ENCODE measurements at regions not wholly inside any gene's neighbourhood (a gene's known extent, or its start where the extent isn't known, plus 50 kb on each side); places are given as distances from the start of the nearest gene placed in this dataset.

- CTCF ChIA-PET, result interaction anchor here (0.6 to 2.4 kb wide), 7 partner anchors 51 to 667 kb away, joined by 3 to 14 read pairs (median 4); no protein-coding TSS in a partner anchor
- Mint-ChIP-seq H3K9me3 (no peaks in the 10 kb centered on the region), H3K4me1 (peaks cover 7% of the 10 kb centered on the region), H3K27me3 (ENCODE audit: low read depth) (no peaks in the 10 kb centered on the region), H3K27ac (peak overlapping the region; percentile 9; the same call in 1 of the 2 replicates), H3K4me3 (no peak overlapping the region), H3K36me3 (no peaks in the 10 kb centered on the region)
- POLR2A ChIA-PET, result interaction anchor here (0.5 kb wide), 1 partner anchor 63 kb away, joined by 4 read pairs; no protein-coding TSS in a partner anchor
- TF ChIP-seq, protein P1, sequence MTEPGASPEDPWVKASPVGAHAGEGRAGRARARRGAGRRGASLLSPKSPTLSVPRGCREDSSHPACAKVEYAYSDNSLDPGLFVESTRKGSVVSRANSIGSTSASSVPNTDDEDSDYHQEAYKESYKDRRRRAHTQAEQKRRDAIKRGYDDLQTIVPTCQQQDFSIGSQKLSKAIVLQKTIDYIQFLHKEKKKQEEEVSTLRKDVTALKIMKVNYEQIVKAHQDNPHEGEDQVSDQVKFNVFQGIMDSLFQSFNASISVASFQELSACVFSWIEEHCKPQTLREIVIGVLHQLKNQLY (CRISPR knock-in tag; IDR thresholded peaks at IDR 0.05), result no peak
- no peak for TF ChIP-seq IRF1 (CRISPR knock-in tag; IDR thresholded peaks at IDR 0.05)
- no peak for TF ChIP-seq PRRX2 (CRISPR knock-in tag; IDR thresholded peaks at IDR 0.05)
- no peak for TF ChIP-seq ZNF423 (CRISPR knock-in tag; IDR thresholded peaks at IDR 0.05)
- TF ChIP-seq MYBL2 (CRISPR knock-in tag; IDR thresholded peaks at IDR 0.05), result no peak
- TF ChIP-seq CTCF (IDR thresholded peaks at IDR 0.05), result no peak
- TF ChIP-seq, protein P2, sequence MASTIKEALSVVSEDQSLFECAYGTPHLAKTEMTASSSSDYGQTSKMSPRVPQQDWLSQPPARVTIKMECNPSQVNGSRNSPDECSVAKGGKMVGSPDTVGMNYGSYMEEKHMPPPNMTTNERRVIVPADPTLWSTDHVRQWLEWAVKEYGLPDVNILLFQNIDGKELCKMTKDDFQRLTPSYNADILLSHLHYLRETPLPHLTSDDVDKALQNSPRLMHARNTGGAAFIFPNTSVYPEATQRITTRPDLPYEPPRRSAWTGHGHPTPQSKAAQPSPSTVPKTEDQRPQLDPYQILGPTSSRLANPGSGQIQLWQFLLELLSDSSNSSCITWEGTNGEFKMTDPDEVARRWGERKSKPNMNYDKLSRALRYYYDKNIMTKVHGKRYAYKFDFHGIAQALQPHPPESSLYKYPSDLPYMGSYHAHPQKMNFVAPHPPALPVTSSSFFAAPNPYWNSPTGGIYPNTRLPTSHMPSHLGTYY (CRISPR knock-in tag; IDR thresholded peaks at IDR 0.05), result no peak
- no peak for TF ChIP-seq ZNF232 (CRISPR knock-in tag; IDR thresholded peaks at IDR 0.05)
- TF ChIP-seq, protein P3, sequence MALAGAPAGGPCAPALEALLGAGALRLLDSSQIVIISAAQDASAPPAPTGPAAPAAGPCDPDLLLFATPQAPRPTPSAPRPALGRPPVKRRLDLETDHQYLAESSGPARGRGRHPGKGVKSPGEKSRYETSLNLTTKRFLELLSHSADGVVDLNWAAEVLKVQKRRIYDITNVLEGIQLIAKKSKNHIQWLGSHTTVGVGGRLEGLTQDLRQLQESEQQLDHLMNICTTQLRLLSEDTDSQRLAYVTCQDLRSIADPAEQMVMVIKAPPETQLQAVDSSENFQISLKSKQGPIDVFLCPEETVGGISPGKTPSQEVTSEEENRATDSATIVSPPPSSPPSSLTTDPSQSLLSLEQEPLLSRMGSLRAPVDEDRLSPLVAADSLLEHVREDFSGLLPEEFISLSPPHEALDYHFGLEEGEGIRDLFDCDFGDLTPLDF (CRISPR knock-in tag; IDR thresholded peaks at IDR 0.05), result no peak
- TF ChIP-seq ZNF317 (CRISPR knock-in tag; IDR thresholded peaks at IDR 0.05; ENCODE audit: borderline replicate concordance, low read depth), result no peak
- TF ChIP-seq, protein P4, sequence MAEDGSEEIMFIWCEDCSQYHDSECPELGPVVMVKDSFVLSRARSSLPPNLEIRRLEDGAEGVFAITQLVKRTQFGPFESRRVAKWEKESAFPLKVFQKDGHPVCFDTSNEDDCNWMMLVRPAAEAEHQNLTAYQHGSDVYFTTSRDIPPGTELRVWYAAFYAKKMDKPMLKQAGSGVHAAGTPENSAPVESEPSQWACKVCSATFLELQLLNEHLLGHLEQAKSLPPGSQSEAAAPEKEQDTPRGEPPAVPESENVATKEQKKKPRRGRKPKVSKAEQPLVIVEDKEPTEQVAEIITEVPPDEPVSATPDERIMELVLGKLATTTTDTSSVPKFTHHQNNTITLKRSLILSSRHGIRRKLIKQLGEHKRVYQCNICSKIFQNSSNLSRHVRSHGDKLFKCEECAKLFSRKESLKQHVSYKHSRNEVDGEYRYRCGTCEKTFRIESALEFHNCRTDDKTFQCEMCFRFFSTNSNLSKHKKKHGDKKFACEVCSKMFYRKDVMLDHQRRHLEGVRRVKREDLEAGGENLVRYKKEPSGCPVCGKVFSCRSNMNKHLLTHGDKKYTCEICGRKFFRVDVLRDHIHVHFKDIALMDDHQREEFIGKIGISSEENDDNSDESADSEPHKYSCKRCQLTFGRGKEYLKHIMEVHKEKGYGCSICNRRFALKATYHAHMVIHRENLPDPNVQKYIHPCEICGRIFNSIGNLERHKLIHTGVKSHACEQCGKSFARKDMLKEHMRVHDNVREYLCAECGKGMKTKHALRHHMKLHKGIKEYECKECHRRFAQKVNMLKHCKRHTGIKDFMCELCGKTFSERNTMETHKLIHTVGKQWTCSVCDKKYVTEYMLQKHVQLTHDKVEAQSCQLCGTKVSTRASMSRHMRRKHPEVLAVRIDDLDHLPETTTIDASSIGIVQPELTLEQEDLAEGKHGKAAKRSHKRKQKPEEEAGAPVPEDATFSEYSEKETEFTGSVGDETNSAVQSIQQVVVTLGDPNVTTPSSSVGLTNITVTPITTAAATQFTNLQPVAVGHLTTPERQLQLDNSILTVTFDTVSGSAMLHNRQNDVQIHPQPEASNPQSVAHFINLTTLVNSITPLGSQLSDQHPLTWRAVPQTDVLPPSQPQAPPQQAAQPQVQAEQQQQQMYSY (CRISPR knock-in tag; IDR thresholded peaks at IDR 0.05), result no peak
- TF ChIP-seq RELA (CRISPR knock-in tag; IDR thresholded peaks at IDR 0.05; ENCODE audit: borderline replicate concordance), result no peak
- TF ChIP-seq ZNF512 (CRISPR knock-in tag; IDR thresholded peaks at IDR 0.05; ENCODE audit: borderline replicate concordance), result no peak
- TF ChIP-seq ZNF263 (CRISPR knock-in tag; IDR thresholded peaks at IDR 0.05; ENCODE audit: low read depth), result no peak
- TF ChIP-seq NR3C1 (CRISPR knock-in tag; conservative IDR thresholded peaks at IDR 0.05; ENCODE audit: low read depth), result no peak
- TF ChIP-seq FOXJ3 (CRISPR knock-in tag; IDR thresholded peaks at IDR 0.05; ENCODE audit: borderline replicate concordance), result no peak
- TF ChIP-seq ZMAT4 (CRISPR knock-in tag; IDR thresholded peaks at IDR 0.05), result no peak
- no peak for TF ChIP-seq NR1H2 (CRISPR knock-in tag; IDR thresholded peaks at IDR 0.05)
- no peak for TF ChIP-seq GRHL2 (CRISPR knock-in tag; IDR thresholded peaks at IDR 0.05; ENCODE audit: insufficient replicate concordance, severe bottlenecking)
- no peak for DNase-seq (ENCODE audit: low spot score)
- peak; percentile 70 for ATAC-seq
Measured at GRCh38 chr13:40017662-40018262, 362.3 kb downstream of the COG6 start.
